GM13976 (cell line): ENCODE measurements at regions not wholly inside any gene's neighbourhood (a gene's known extent, or its start where the extent isn't known, plus 50 kb on each side); places are given as distances from the start of the nearest gene placed in this dataset.

ENCODE experiments used
- DNase-seq: peaks from one replicate; pipeline ENCODE4 v3.0.0; 2012; ENCODE audit warnings: low spot score
- in situ Hi-C: fragments of 300-500 bp; cut with MboI; formaldehyde crosslinking; loops from one replicate; pipeline ENCODE4 v1.12.0; 2022; ENCODE audit warnings: low sequenced_read_pairs, mixed read lengths, inconsistent platforms; ENCODE audit not compliant: unreplicated experiment
- TF ChIP-seq, protein P1 (sequence below): IDR thresholded peaks from 2 replicates; pipeline ENCODE4 v1.5.1; 2012; ENCODE audit warnings: borderline replicate concordance, mild to moderate bottlenecking; ENCODE audit not compliant: insufficient read depth; ENCODE audit errors: extremely low read depth, missing control alignments, control extremely low read depth

DNA sequence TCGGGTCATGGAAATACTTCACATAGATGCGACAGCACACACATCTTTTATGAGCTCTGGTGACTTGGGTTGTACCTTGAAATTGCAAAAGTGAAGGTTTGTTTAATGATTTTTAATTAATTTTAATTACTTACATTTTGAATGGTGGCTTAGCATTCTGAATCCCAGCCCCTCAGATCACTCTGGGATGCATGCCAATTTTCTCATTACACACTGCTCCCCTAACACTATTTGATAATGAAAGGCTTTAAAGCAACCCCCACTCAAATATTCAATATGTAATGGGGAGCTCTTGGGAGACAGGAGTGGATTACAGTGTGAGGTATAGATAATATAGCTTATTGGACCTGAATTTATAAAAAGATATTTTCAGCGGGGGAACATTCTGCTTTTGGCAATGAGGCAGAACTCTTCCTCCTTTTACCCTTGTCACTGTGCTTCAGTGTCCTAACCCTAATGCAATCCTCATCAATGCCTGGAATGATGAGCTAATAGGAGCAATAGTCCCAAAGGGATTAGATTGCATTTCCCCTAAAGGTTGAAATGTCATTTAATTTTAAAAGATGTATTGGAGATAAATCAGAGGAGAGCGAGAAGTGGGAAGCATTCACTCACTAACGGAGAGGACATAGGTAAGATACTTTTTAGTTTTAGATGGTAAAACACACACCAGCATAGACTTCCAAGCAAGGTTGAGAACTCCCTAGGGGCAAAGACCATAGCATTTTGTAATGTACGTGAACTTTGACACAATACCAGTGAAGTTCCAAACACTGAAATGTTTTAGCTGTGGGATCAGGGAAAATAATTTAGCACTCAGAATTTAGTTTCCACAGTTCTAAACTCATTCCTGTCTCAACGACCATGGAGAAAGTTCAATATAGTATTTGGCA, 384.1 kb upstream of the PLXNA2 start:
- in situ Hi-C loops = no loop called here
- DNase-seq = no peak
- TF ChIP-seq, protein P1, sequence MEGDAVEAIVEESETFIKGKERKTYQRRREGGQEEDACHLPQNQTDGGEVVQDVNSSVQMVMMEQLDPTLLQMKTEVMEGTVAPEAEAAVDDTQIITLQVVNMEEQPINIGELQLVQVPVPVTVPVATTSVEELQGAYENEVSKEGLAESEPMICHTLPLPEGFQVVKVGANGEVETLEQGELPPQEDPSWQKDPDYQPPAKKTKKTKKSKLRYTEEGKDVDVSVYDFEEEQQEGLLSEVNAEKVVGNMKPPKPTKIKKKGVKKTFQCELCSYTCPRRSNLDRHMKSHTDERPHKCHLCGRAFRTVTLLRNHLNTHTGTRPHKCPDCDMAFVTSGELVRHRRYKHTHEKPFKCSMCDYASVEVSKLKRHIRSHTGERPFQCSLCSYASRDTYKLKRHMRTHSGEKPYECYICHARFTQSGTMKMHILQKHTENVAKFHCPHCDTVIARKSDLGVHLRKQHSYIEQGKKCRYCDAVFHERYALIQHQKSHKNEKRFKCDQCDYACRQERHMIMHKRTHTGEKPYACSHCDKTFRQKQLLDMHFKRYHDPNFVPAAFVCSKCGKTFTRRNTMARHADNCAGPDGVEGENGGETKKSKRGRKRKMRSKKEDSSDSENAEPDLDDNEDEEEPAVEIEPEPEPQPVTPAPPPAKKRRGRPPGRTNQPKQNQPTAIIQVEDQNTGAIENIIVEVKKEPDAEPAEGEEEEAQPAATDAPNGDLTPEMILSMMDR = no peak

DNA sequence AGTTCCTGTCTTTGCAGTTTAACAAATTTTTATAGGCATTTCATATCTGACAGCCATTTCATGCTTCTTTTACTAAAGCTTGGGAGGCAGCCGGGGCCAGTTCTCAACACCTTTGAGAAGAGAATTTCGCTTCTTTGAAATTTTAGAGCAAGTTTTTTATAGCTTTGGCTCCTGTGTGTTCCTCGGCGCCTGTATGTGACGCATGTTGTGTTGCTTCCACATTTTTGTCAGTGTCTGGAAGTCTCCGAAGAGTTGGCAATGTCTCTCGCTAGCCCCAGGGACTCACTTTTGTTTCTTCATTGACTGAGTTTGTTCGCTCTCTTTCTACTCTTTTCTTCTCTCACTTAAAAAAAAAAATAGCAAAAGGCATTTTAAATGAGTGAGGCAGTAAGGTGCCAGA, 386.9 kb upstream of the PLXNA2 start:
- in situ Hi-C loops = no loop called here
- DNase-seq = no peak
- TF ChIP-seq, protein P1 = no peak

DNA sequence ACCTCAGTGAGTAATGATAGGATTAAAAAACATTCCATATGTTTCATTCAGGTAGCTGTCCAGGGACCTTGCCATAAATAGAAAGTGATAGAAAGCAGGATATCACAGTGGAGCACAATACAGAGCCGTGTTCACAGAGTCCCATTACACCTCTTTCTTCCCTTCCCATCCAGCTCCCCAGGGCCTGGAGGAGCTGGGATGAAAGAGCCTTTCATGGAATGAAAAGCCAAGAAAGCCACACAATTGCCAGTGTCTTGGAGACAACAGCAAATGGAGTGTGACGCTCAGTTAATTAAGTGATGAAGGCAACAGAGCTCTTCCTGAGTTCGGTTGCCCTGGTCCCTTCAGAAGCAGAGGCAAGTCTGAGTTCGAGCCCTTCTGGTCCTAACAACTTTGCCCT, 387.3 kb upstream of the PLXNA2 start:
- no peak for DNase-seq
- TF ChIP-seq, protein P1 = no peak
- in situ Hi-C loops = no loop called here

DNA sequence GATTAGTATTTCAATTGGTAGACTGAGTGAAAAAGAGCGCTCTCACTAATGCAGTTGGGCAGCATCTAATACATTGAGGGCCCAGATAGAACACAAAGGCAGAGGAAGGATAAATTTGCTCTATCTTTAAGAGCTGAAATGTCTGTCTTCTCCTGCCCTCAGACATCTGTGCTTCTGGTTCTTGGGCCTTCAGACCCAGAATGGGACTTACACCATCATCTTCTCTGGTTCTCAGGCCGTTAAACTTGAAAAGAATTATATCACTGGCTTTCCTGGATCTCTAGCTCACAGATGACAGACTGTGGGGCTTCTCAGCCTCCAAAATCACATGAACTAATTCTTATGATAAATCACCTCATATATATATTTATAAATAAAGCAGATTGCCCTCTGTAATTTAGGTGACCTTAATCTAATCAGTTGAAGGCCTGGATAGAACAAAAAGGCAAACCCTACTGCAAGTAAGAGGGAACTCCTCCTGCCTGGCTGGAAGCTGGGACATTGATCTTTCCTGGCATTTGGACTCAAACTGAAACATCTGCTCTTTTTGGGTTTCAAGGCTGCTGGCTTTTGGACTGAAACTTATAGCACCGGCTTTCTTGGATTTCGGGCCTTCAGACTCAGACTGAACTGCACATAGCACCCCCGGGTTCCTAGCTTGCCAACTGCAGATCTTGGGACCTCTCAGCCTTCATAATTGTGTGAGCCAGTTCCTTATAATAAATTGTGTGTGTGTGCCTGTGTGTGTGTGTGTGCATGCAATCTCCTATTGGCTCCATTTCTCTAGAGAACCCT, 390.4 kb upstream of the PLXNA2 start:
- no peak for DNase-seq
- TF ChIP-seq, protein P1 = no peak
- in situ Hi-C loops = no loop called here

DNA sequence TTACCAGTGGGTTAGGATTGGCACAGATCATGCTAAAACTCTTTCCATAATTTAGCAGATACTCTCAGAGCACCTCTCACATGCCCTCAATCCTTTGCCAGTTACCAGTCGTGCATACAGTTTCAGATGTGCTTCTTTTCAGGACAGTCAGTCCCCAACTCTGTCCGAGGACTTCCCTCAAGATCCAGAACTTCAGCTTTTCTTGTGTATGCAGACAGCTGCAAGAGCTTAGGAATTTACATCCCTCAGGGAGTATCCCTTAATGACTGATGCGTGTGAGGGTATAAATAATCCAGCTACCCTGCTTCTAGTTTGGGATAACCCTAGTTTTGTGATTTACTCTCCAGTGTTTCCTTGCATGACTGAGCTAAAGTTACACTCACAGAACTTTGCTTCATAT, 393.0 kb upstream of the PLXNA2 start:
- DNase-seq = no peak
- TF ChIP-seq, protein P1 = no peak
- in situ Hi-C loops = no loop called here

DNA sequence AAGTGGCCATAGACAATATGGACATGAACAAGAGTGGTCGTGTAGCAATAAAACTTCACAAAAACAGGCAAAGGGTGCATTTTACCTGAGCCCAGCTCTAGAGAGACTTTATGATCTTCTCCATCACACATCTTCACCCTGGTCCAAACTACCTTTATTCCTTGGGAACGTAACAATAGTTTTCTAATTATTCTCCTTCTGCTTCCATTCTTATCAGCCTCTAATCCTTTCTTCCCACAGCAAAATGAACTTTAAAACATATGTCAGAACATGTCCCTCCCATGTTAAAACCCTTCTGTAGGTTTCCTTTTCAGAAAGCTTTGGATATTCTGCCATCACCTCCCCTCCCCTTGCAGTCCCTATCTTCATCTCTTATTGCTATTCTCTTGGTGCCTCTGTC, 395.2 kb upstream of the PLXNA2 start:
- in situ Hi-C loops = no loop called here
- no peak for DNase-seq
- TF ChIP-seq, protein P1 = no peak
